HUDEP-2 (cell line): ENCODE measurements at regions not wholly inside any gene's neighbourhood (a gene's known extent, or its start where the extent isn't known, plus 50 kb on each side); places are given as distances from the start of the nearest gene placed in this dataset.

Experiments
- DNase-seq, 76 experiments: peaks; one replicate each; lab custom pipeline; 2025; ENCODE audit not compliant: unreplicated experiment in 76 of 76; lab: John Stamatoyannopoulos, UW

DNA sequence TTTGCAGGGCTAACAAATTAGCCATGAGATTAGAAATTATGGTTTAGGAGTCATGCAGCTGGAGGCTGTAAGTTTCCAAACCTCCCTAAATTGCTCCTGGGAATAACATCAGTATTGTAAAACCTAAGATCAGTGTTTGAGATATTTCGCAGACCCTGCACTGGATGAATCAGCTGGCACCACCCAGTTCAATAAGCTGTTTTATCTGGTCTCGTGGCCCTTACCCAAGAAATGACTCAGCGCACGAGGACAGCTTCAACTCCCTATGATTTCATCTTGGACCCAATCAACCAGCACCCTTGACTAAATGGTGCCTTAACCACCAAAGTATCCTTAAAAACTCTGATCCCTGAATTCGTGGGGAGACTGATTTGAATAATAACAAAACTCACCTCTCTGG is 482.0 kb upstream of the PCDH15 start:
- peak in 22 of 76 experiments; percentile 0 to 76 (median 26) for DNase-seq

DNA sequence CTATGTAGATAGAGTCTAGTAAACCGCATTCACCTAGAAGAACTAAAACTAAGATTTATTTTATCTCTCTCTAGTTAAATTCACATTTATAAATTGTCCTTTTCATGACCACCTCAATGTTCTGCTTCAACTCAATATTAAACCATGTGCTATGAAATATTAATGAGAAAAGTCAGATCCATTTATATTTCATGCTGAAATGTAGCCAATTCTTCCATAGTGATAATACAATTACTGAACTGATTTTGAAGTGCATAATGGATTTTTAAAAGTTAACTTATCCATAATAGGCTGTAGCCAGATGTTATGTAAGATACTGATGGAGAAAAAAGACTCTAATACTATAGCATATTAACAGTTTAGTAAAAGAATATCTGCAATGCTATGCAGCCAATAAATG is 479.7 kb upstream of the PCDH15 start:
- DNase-seq, result no peak

DNA sequence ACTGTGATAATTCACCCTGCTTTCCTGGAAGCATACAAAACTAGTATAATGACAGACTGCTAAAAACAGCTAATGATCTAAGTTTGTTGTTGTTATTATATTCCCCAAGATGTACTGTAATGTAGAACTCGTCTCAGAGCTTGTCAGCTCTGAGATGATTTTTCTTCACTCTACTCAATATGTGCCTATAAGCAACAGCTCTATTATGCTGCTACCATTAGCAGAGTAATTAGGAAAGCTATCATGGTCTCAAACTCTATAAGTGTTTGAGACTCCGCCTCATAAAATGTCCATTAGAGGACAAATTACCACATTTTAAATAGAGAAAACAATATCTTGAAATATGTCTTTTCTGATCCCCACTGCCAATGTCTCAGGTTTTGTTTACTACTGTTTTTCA is 476.5 kb upstream of the PCDH15 start:
- no peak for DNase-seq

DNA sequence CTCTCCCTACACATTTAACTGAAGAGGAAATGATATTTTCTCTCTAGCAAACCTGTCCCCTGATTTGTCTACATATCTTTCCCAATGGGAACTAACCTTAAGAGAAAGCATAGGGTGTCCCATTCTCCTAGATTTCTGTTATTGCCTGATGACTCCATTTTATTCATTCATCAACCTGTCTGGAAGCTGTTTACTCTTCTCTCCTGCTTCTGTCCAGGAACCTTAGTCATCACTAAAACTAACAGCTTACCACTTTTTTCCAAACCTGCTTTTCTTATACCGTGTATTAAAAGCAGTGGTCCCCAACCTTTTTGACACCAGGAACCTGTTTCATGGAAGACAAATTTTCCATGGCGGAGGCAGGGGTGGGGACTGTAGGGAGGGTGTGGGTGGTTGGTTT is 473.3 kb upstream of the PCDH15 start:
- DNase-seq, result no peak

GRCh38 chr10:55273946-55274345 is 472.9 kb upstream of the PCDH15 start:
- no peak for DNase-seq

DNA sequence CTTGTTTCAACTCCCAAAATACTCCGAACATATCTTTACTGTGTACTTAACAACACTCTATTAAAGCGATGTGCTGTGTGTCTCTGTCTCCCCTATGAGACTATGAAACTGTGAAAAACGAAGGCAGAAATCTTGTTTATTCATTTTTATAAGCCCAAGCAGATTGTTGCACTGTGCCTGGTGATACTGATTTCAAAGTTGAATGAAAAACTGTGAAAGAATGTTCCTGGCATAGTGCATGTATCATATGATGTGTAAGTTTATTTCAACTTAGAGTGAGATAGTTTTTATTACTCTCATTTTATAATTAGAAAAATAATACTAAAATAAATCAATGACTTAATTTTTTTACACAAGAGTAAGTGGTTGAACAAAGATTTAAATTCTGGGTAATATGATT is 471.9 kb upstream of the PCDH15 start:
- no peak for DNase-seq

GRCh38 chr10:55266797-55267196 is 465.8 kb upstream of the PCDH15 start:
- DNase-seq, result no peak

GRCh38 chr10:55263327-55263726 is 462.3 kb upstream of the PCDH15 start:
- DNase-seq, result no peak

DNA sequence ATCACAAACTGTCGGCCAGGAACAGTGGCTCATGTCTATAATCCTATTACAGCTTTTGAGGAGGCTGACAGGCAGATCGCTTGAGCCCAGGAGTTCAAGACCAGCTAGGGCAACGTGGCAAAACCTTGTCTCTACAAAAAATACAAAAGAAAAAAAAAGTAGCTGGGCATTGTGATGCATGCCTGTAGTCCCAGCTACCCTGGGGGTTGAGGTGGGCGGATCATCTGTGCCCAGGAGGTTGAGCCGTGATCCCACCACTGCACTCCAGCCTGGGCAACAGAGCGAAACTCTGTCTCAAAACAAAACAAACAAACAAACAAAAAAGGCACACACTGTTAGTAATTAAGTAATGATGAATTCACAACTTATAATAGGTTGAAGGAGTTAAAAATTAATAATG is 441.5 kb upstream of the PCDH15 start:
- DNase-seq, result no peak

DNA sequence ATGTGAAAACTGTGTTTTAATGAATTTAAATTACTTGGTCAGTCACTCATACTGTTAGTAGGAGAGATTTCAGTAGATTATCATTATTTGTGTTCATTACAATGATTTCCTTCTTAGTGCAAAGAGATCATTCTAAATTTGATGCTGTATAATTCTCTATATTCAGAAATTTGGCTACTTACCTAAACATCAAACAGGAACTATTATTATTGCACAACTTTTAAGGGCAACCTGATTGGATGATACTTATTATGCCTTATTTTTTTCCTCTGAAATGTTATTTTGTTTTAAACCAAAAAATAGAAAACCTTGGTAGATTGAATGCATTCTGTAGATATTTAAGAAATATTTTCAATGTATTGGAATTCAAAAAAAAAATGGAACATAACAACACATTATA is 436.4 kb upstream of the PCDH15 start:
- no peak for DNase-seq

- no peak for DNase-seq
These were observed 432.5 kb upstream of the PCDH15 start for GRCh38 chr10:55233505-55233904.

- DNase-seq, result no peak
These were observed 432.1 kb upstream of the PCDH15 start for GRCh38 chr10:55233090-55233489.

DNA sequence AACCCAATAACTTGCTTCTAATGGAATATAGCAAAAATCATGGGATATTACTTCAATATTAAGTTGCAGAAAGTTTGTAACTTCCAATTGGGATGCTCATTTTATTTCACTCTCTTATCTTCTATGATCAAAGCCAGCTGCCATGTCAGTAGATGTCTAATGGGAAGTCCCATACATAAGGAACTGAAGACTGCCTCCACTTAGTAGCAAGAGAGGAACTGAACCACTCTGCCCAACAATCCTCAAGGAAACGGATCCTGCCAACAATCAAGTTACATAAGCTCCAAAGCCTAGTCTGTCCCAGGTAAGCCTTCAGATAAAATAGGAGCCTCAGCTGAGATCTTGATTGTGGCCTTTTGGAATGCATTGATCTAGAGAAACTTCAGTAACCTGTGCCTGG is 431.5 kb upstream of the PCDH15 start:
- DNase-seq, result no peak

- no peak for DNase-seq
These were observed 426.9 kb upstream of the PCDH15 start for GRCh38 chr10:55227967-55228366.

- DNase-seq, result no peak
These were observed 423.2 kb upstream of the PCDH15 start for GRCh38 chr10:55224007-55224781.

- no peak for DNase-seq
These were observed 422.3 kb upstream of the PCDH15 start for GRCh38 chr10:55223352-55223751.

- DNase-seq, result no peak
These were observed 419.9 kb upstream of the PCDH15 start for GRCh38 chr10:55220975-55221374.

- DNase-seq, result no peak
These were observed 414.7 kb upstream of the PCDH15 start for GRCh38 chr10:55215699-55216098.

DNA sequence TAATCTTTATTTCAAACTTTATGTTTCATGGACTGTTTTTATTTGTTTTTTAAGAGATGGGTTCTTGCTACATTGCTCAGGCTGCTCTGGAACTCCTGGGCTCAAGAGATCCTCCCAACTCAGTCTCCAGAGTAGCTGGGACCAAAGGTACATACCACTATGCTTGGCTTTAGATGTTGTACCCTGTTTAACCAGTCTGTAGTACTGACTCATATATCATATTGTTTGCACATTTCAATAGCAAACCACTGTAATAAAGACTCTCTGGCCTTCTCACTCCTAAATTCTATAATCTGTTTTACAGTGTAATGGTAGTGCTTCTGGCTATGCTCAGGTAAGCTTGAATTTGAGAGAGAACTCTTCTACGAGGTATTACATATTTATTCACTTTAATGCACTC is 413.6 kb upstream of the PCDH15 start:
- DNase-seq, result no peak

DNA sequence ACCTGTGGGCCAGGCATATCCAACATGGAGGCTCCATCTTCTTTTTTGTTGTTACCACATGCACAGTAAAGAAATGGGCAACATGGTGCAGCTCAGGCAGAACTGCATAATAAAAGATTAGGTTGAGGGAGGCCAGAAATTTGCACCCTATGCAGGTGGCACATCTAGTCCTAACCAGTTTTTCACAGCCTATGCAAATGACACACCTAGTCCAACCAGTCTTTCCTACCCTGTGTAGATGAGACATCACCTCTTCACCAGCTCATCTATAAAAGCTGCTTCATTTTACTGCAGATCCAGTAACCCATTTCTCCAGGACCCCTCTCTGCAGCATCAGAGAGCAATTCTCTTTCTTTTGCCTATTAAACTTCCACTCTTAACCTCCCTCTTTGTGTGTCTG is 411.0 kb upstream of the PCDH15 start:
- no peak for DNase-seq

DNA sequence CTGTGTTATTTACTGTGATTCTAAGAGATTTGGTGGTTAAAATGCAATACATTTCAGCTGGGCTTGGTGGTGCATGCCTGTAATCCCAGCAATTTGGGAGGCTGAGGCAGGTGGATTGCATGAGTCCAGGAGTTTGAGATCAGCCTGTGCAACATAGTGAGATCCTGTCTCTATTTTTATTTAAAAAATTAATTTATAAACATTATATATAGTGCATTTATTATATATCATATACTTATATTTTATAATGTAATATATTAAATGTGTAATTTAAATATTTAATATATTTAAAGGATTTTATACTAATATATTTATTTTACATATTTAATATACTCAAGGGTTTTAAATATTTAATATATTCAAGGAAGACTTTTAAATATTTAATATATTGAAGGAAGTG is 402.8 kb upstream of the PCDH15 start:
- no peak for DNase-seq

GRCh38 chr10:55203319-55203718 is 402.3 kb upstream of the PCDH15 start:
- no peak for DNase-seq

DNA sequence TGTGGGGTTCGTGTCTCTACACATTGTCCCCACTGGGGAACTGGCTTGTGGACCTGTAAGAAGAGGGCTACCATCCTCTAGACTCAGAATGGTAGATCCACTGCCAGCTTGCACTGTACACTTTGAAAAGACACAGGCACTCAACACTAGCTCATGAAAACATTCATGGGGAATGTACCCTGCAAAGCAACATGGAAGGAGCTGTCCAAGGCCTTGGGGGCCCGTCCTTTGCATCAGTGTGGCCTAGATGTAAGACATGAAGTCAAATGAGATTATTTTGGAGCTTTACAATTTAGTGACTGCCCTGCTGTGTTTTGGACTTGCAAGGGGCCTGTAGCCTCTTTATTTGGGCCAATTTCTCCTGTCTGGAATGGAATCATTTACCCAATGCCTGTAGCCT is 399.0 kb upstream of the PCDH15 start:
- DNase-seq, result no peak
